GM19351 (cell line): ENCODE measurements at regions not wholly inside any gene's neighbourhood (a gene's known extent, or its start where the extent isn't known, plus 50 kb on each side); places are given as distances from the start of the nearest gene placed in this dataset.
A peak's percentile ranks its signal among the peaks of the same experiment; 100 is the strongest.

ENCODE experiments used
- ATAC-seq: cut with Tn5 transposase; IDR thresholded peaks from one replicate; pipeline ENCODE4 v1.9.1; 2021; ENCODE audit warnings: mild to moderate bottlenecking, moderate library complexity; ENCODE audit not compliant: unreplicated experiment

DNA sequence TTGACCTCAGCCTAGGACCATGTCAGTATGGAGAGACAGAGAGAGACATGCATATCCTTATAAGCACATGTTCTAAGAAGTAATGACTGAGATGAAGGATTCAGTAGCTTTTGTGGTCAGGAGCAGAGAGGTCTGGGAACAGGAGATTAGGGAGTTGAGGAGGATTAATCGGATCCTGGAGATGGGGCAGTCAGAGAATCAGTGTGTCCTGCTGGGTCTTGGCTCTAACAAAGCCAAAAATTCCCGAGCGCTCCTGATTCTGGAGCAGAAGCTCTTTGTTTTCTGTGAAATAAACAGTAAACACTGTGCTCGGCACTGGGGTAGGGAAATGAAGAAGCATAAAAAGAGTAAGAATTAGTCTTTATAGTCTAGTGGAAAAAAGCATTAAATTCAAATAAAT is 520.0 kb upstream of the CLINT1 start:
- ATAC-seq: no peak

GRCh38 chr5:158376679-158377078 is 517.7 kb upstream of the CLINT1 start:
- ATAC-seq: no peak

DNA sequence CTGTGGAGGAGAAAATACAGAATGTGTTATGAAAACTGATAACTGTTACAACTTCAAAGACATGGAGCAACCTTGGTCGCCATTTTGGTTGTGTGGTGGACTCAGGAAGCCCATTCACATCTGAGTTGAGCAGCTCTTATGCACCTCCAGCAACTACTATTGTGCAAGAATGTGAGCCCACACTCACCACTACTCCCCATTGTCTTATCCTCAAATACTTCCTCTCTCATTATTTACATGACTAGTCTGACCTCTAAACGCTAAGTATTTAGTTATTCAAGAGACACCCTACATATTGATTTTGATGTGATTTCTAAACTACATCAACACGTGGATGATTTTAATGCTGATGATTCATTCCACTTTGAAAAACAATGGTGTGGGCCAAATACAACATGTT is 516.6 kb upstream of the CLINT1 start:
- no peak for ATAC-seq

DNA sequence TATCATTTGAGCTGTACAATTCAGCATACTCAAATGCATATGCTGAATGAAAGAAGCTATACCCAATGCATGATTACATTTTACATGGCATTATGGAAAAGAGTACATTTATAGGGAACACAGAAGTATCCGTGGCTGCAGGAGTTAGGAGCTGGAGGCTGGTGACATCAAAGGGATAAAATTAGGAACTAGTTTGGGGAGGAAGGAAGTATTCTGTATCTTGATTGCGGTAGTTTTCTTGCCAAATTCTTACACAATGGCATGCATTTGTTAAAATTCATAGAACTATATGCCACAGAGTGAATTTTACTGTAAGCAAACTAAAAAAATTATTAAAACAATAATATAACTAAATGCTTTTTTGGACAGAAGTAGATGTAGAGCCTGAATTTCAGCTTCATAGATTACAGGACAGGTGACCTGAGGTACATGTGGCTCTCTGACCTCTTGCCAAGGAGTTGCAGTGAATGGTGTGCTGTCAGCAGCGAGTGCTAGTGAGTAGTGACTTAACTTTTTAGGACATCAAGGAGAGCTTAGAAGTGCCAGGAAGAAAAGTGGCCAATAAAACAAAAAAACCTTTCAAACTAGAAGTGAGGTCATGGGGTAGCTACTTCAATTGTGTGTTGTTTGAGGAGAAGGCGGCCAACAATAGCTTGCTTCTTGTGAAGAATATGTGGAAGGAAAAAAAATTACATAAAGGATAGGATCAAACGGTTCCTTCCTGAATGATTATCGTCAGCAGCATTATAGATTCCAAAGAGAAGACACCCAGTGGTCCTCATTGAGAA is 514.9 kb upstream of the CLINT1 start:
- ATAC-seq: no peak

DNA sequence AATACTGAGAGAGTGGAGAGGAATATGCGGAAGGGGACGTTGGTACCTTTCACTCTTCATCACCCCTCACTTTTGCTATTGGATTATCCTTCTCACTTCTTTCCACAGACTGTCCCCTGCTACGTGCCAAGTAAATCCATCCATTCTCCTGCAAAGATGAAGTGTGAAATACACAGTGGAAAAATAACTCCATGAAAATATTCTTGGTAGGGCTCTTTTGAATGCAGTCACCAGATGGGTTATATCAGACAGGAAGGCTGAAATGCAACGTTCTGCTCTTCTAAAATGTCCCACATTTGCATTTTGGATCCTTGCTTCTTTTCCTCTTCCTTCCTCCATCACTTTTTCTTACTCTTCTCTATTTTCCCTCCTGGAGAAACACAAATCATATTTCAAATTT is 510.3 kb upstream of the CLINT1 start:
- no peak for ATAC-seq

DNA sequence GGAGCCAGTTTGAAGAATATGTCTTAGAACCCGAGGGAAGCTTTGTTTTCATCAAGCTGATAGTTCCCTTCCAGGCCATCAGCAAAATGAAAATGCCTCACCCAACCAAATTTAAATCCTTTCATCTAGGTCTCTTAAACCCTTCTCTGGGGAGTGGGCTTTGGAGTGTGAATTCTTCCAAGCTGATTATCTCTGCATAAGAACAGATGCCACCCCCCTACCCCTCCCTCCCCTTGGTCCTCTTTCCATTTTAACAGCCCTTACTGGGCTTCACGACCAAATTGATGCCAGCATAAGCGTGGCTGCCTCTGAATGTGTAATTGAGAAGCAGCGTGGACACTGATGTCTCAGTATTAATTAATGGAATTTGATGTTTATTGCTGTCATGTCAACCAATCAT is 509.7 kb upstream of the CLINT1 start:
- no peak for ATAC-seq

- no peak for ATAC-seq
Measured at GRCh38 chr5:158364367-158364766, 505.4 kb upstream of the CLINT1 start.

- ATAC-seq: peak; percentile 43
Measured at GRCh38 chr5:158354958-158355357, 496.0 kb upstream of the CLINT1 start.

DNA sequence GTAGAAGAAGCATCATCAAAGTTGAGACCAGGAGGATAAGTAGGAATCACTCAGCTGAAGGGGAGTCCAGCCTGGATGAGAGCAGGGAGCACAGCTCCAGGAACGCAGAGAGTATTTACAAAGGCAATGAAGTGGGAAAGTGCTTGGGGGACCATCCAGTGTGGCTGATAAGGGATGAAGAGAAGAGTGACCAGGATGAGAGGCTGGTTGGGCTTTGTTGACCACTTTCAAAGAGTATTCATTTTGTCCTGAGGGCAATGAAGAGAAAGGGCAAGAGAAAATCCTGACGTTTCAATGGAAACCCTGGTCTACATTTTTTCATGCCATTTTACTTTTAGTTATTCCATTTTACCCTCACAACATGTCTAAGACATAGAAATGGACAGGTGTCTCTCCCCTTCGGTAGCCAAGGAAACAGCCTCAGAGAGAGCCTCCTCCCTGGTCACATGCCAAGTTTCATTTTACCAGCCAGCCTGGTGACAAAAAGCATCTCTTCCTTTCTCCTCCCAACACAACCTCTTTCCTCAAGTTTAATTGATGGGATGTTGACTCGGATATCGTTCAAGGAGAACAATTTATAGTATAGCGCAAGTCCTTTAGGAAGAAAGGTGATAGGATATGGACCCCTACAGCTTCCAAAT is 492.7 kb upstream of the CLINT1 start:
- no peak for ATAC-seq

DNA sequence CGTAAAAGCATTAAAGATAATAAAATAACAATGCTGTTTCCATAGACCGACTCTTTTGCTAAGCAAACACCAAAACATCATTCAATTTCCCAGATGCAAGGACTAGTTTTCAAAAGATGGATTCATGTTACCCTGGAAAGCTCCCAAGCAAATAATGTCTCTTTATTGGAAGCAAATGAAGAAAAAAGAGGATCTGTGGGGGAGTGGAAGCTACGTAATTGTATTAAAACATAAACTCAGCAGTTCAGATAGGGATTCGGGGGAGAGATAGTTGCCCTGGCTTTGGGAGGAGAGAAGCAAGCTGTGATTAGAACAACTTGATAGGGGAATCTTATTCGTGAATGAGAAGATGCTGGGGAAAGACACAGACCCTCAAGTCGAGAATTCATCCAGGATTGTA is 491.0 kb upstream of the CLINT1 start:
- ATAC-seq: no peak

DNA sequence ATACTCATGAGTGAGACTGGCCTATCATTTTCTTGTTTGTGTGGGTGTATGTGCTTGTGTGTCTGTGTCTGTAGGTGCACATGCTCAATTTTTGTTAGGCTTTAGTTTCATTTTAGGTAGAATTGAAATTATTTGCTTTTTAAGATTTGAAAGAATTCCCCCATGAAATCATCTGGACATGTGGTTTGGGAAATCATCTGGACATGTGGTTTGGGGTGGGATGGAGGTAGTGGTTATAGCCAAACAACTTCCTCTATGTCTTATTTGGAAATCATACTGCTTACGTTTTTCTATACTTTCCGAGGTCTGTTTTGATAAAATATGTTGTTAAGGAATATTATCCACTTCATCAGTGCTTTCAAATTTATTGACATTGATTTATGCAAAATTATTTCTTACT is 485.4 kb upstream of the CLINT1 start:
- no peak for ATAC-seq

GRCh38 chr5:158340608-158341007 is 481.7 kb upstream of the CLINT1 start:
- ATAC-seq: no peak

- ATAC-seq: no peak
Measured at GRCh38 chr5:158326256-158326655, 467.3 kb upstream of the CLINT1 start.

- ATAC-seq: no peak
Measured at GRCh38 chr5:158324236-158324635, 465.3 kb upstream of the CLINT1 start.

- no peak for ATAC-seq
Measured at GRCh38 chr5:158322620-158323019, 463.7 kb upstream of the CLINT1 start.

DNA sequence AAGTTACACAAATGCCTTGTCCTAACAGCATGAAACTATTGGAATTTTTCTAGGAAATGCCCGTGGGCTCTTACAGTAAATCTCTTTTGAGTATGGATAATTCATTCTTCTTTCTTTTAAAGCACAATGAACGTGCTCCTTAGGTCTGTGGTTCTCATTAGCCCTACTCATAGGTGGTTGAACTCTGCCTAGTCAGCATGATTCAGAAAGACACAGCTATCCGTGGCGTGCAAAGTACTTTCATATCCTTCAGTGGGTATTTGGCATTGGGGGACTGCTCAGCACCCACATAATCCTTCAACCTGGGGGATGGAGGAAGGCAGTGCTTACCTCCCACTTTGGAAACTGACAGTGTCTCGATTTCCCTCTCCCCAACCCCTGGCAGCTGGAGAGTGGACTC is 462.0 kb upstream of the CLINT1 start:
- ATAC-seq: no peak

GRCh38 chr5:158320178-158320674 is 461.3 kb upstream of the CLINT1 start:
- no peak for ATAC-seq

DNA sequence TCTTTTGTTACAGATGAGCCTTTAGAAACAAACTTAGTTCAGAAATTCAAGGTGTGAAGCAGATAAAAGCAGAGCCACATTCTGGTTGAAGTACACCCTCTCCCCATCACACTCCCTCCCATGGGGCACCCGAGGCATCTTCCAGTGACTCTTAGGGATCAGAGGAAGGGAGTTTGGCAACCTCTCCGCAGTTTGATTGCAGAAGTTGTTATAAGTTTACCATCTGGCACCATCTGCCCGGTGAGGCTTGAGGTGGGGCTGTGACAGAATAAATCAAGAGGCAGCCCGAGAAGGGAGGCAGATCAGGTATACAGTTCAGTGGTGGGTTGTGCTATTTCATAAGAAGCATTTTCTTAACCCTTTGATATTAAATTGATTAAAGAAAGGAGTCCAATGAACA is 458.6 kb upstream of the CLINT1 start:
- ATAC-seq: no peak

- no peak for ATAC-seq
Measured at GRCh38 chr5:158313733-158314464, 455.0 kb upstream of the CLINT1 start.

GRCh38 chr5:158313027-158313732 is 454.2 kb upstream of the CLINT1 start:
- ATAC-seq: no peak
